NT2/D1 (cell line): ENCODE measurements at regions not wholly inside any gene's neighbourhood (a gene's known extent, or its start where the extent isn't known, plus 50 kb on each side); places are given as distances from the start of the nearest gene placed in this dataset.

Experiments used
- SUZ12 ChIP-seq: IDR thresholded peaks from 2 replicates; pipeline ENCODE4 v1.6.1; 2011; ENCODE audit not compliant: insufficient read length, insufficient read depth; ENCODE audit errors: extremely low read depth
- YY1 ChIP-seq: IDR thresholded peaks from 2 replicates; pipeline ENCODE4 v1.6.1; 2011; ENCODE audit not compliant: insufficient read length, insufficient read depth
- ZNF274 ChIP-seq: IDR thresholded peaks from 2 replicates; pipeline ENCODE4 v1.6.1; 2011; ENCODE audit warnings: mild to moderate bottlenecking, low read depth, low read length

DNA sequence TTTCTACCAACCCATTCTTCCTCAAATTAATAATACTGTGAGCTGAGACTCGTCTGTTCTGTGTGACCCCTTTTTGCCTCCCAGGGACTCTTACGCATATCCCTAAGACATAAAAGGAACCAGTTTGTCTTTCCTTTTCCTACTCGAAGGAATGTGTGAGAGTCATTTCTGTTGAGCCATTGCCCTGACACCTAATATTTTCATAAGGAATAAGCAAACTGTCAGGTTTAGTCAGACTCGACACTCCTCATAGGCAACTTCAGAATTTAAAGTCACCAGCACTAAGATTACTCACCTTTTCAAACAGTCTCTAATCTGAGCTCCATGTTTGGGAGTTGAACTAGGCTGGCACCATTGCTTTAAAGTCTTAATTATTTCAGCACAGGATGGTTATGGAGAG is 305.5 kb downstream of the IKZF2 start:
- TF ChIP-seq YY1 (no peak), SUZ12 (no peak), ZNF274 (no peak)
